K562 (cell line): ENCODE measurements at regions not wholly inside any gene's neighbourhood (a gene's known extent, or its start where the extent isn't known, plus 50 kb on each side); places are given as distances from the start of the nearest gene placed in this dataset.

ENCODE experiments used
- ATAC-seq: fragments of 200-7000 bp; cut with Tn5 transposase; 3 replicates; pipeline ENCODE4 v1.9.1; 2020; ENCODE audit warnings: moderate library complexity
- BruUV-seq: library from RNA; stranded (reverse); fragments of 400-500 nt; replicated peaks from 2 replicates; lab custom pipeline; 2021; lab: Mats Ljungman, UMichigan
- CTCF ChIA-PET: fragments of 300-600 bp; formaldehyde crosslinking; extraction: SDS; loops from one replicate; lab custom pipeline; 2021; ENCODE audit warnings: low intra/inter-chr PET ratio; lab: Yijun Ruan, JAX
- POLR2A ChIA-PET: fragments of 300-600, 350-650 bp; sonication (Branson Sonifier 250); formaldehyde crosslinking; extraction: SDS; loops from one replicate; lab custom pipeline; 2021; ENCODE audit warnings: antibody characterized with exemption, inconsistent platforms; lab: Yijun Ruan, JAX
- DNase-seq, 4 experiments: peaks; one replicate each; pipeline versions ENCODE4 v3.0.0 to v3.0.0-alpha.2; 2011 to 2018; ENCODE audit warnings: low spot score in 3 of 4, mixed read lengths in 3 of 4; ENCODE audit errors: extremely low read depth in 1 of 4
- FAIRE-seq: peaks from 2 replicates; lab custom pipeline; 2011; peaks lifted over from hg19 to GRCh38; lab: Jason Lieb, UNC
- H2AFZ ChIP-seq: 2 replicates; pipeline ENCODE4 v1.6.0; 2011; ENCODE audit warnings: low read depth, low read length, control low read depth, inconsistent platforms
- H3K27ac ChIP-seq: fragments of 200-600 bp; 3 replicates; pipeline ENCODE4 v1.8.0; 2011; ENCODE audit warnings: low read depth, mild to moderate bottlenecking, control low read depth, inconsistent platforms, low read length, moderate library complexity, mixed read lengths; ENCODE audit errors: extremely low read depth
- H3K27me3 ChIP-seq, 2 experiments: fragments of 300-600 bp in 1 of 2; 2 replicates in 1 of 2; 3 replicates in 1 of 2; pipeline versions ENCODE4 v1.6.0 to v1.8.0; 2011; ENCODE audit warnings: inconsistent platforms in 2 of 2, low read length in 2 of 2, mild to moderate bottlenecking in 1 of 2, mixed read lengths in 1 of 2, moderate library complexity in 1 of 2; ENCODE audit not compliant: control insufficient read depth in 2 of 2, insufficient read depth in 2 of 2
- H3K36me3 ChIP-seq: fragments of 300-600 bp; 3 replicates; pipeline ENCODE4 v1.8.0; 2011; ENCODE audit warnings: mild to moderate bottlenecking, low read length, inconsistent platforms; ENCODE audit not compliant: control insufficient read depth, insufficient read depth
- H3K4me1 ChIP-seq, 2 experiments: fragments of 200-600 bp in 1 of 2; replicated peaks in 1 of 2; 2 replicates in 1 of 2; 3 replicates in 1 of 2; pipeline versions ENCODE4 v1.5.1 to v1.8.0; 2011; ENCODE audit warnings: inconsistent platforms in 2 of 2, low read length in 2 of 2, mild to moderate bottlenecking in 1 of 2, mixed read lengths in 1 of 2, moderate library complexity in 1 of 2; ENCODE audit not compliant: control insufficient read depth in 2 of 2, insufficient read depth in 2 of 2
- H3K4me2 ChIP-seq: 2 replicates; pipeline ENCODE4 v1.6.1; 2011; ENCODE audit warnings: low read length, control low read depth, inconsistent platforms, mixed read lengths; ENCODE audit not compliant: insufficient read depth
- H3K4me3 ChIP-seq: fragments of 200-600 bp; sonication (generic), shearing (Covaris generic); 2 replicates; pipeline ENCODE4 v1.5.1; 2016; ENCODE audit warnings: control low read depth, inconsistent platforms
- H3K79me2 ChIP-seq: fragments of 200-600 bp; 3 replicates; pipeline ENCODE4 v1.8.0; 2011; ENCODE audit warnings: low read length, inconsistent platforms; ENCODE audit not compliant: control insufficient read depth, insufficient read depth
- H3K9ac ChIP-seq, 2 experiments: 2 replicates each; pipeline versions ENCODE4 v1.6.0 to v1.6.1; 2011; ENCODE audit warnings: low read depth in 2 of 2, low read length in 2 of 2, control low read depth in 1 of 2, inconsistent platforms in 1 of 2, mild to moderate bottlenecking in 1 of 2, mixed read lengths in 1 of 2; ENCODE audit not compliant: insufficient read depth in 1 of 2
- H3K9me1 ChIP-seq: one replicate; pipeline ENCODE4 v1.6.0; 2011; ENCODE audit warnings: inconsistent platforms, mild to moderate bottlenecking, low read length, moderate library complexity; ENCODE audit not compliant: control insufficient read depth, insufficient read depth
- H3K9me3 ChIP-seq: replicated peaks from 2 replicates; pipeline ENCODE4 v1.5.1; 2011; ENCODE audit warnings: low read depth, low read length, inconsistent platforms; ENCODE audit not compliant: control insufficient read depth, insufficient read depth
- H4K20me1 ChIP-seq: replicated peaks from 2 replicates; pipeline ENCODE4 v1.6.1; 2011; ENCODE audit warnings: low read length, inconsistent platforms, mixed read lengths; ENCODE audit not compliant: control insufficient read depth, insufficient read depth
- CSDE1 ChIP-seq, 2 experiments: fragments of 450-650 bp; IDR thresholded peaks; 2 replicates each; pipeline ENCODE4 v1.6.1; 2016; ENCODE audit warnings: mild to moderate bottlenecking in 1 of 2
- ERF ChIP-seq: fragments of 450-650 bp; formaldehyde crosslinking; IDR thresholded peaks from 2 replicates; pipeline ENCODE4 v1.4.0; 2020; ENCODE audit warnings: mild to moderate bottlenecking, mixed read lengths
- FOXA1 ChIP-seq: fragments of 450-650 bp; IDR thresholded peaks from 2 replicates; pipeline ENCODE4 v1.6.1; 2016; ENCODE audit warnings: mild to moderate bottlenecking, borderline replicate concordance
- HDGF ChIP-seq: fragments of 450-650 bp; IDR thresholded peaks from 2 replicates; pipeline ENCODE4 v1.6.1; 2016
- POLR2AphosphoS5 ChIP-seq: IDR thresholded peaks from 2 replicates; pipeline ENCODE4 v1.6.1; 2011; ENCODE audit warnings: mild to moderate bottlenecking, low read depth, low read length, moderate library complexity; ENCODE audit not compliant: control insufficient read depth, insufficient read depth
- PRMT5 ChIP-seq: sonication (generic); formaldehyde crosslinking; IDR thresholded peaks from 2 replicates; pipeline ENCODE4 v1.5.0; 2020; ENCODE audit warnings: missing genetic modification reagents
- RUNX1 ChIP-seq: sonication (generic); IDR thresholded peaks from 2 replicates; pipeline ENCODE4 v1.6.1; 2016; ENCODE audit warnings: antibody characterized with exemption, low read depth
- SUPT5H ChIP-seq: fragments of 450-650 bp; IDR thresholded peaks from 2 replicates; pipeline ENCODE4 v1.6.1; 2016
- ZNF561 ChIP-seq: fragments of 450-650 bp; formaldehyde crosslinking; conservative IDR thresholded peaks from 2 replicates; pipeline ENCODE4 v1.4.0; 2020; ENCODE audit warnings: mild to moderate bottlenecking, moderate library complexity
- WGBS: fragments of 100-300 bp; shearing (Covaris generic); methylation state at CpG from one replicate; pipeline ENCODE4 v1.1.6; 2016; ENCODE audit warnings: low coverage, mixed read lengths; ENCODE audit not compliant: insufficient coverage; ENCODE audit errors: missing lambda C conversion rate; 5-methylcytosine and 5-hydroxymethylcytosine counted together
- in situ Hi-C: fragments of 300-500 bp; cut with MboI; formaldehyde crosslinking; loops from 4 replicates; pipeline ENCODE4 v1.15.0; 2018; ENCODE audit warnings: inconsistent platforms, mixed read lengths
- intact Hi-C: fragments of 100-400 bp; cut with micrococcal nuclease; formaldehyde crosslinking; loops from 2 replicates; pipeline ENCODE4 v1.14.2; 2022
- TF ChIP-seq, protein P1 (sequence below): fragments of 250-450 bp; sonication (Bioruptor Pico); IDR thresholded peaks from 2 replicates; pipeline ENCODE4 v1.8.0; 2022; ENCODE audit warnings: inconsistent platforms, mild to moderate bottlenecking, moderate library complexity, borderline replicate concordance
- TF ChIP-seq, protein P2 (sequence below): fragments of 250-450 bp; sonication (Bioruptor Pico); IDR thresholded peaks from 2 replicates; pipeline ENCODE4 v1.5.0; 2021; ENCODE audit warnings: mild to moderate bottlenecking, borderline replicate concordance
- TF ChIP-seq, protein P3 (sequence below): fragments of 450-650 bp; IDR thresholded peaks from 2 replicates; pipeline ENCODE4 v1.7.1; 2018; ENCODE audit warnings: mild to moderate bottlenecking, low read depth; ENCODE audit not compliant: partially characterized antibody
- TF ChIP-seq, protein P4 (sequence below): fragments of 450-650 bp; conservative IDR thresholded peaks from 2 replicates; pipeline ENCODE4 v1.6.1; 2016; ENCODE audit warnings: missing genetic modification characterization, low read depth, mild to moderate bottlenecking, missing compliant biosample characterization, moderate library complexity
- TF ChIP-seq, protein P5 (sequence below): fragments of 250-450 bp; sonication (Bioruptor Pico); IDR thresholded peaks from 2 replicates; pipeline ENCODE4 v1.5.0; 2020; ENCODE audit warnings: mild to moderate bottlenecking, borderline replicate concordance

DNA sequence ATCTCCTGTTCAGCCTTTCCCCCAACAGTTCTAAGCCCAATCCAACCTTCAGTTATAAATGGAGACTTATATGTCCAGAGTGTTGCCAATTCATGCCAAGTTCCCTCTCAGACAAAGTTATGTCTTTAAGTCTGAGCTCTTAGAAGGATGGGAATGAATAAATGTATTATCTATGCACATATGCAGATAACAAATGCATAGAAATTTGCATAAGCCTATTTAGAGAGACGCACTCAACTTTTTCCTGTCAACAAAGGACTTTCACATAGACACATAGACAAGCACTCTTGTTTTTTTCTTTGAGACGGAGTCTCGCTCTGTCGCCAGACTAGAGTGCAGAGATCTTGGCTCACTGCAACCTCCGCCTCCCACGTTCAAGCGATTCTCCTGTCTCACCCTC is 95.1 kb downstream of the SOX9 start:
- CTCF ChIA-PET, result no interaction called here
- no peak overlapping the region for H3K9ac ChIP-seq
- WGBS, result 4% methylated on average over 7 of the region's 7 CpGs
- no TSS peak for BruUV-seq
- POLR2A ChIA-PET, result no interaction called here
- DNase-seq (no peak), FAIRE-seq (no peak), ATAC-seq (no peak)
- no peak overlapping the region for H3K4me2 ChIP-seq
- no peak overlapping the region for H3K4me3 ChIP-seq
- H3K4me1 ChIP-seq, result no peaks in the 10 kb centered on the region
- H4K20me1 ChIP-seq, result no peaks in the 10 kb centered on the region
- H3K27me3 ChIP-seq, result no peaks in the 10 kb centered on the region; a peak in 1 of 5 replicates
- intact Hi-C loops (no loop called here), in situ Hi-C loops (no loop called here)
- no peaks in the 10 kb centered on the region for H3K36me3 ChIP-seq
- H3K79me2 ChIP-seq, result no peaks in the 10 kb centered on the region
- no peaks in the 10 kb centered on the region for H3K9me3 ChIP-seq
- no peaks in the 10 kb centered on the region for H3K9me1 ChIP-seq
- no peak overlapping the region for H3K27ac ChIP-seq
- no peak overlapping the region for H2AFZ ChIP-seq
- TF ChIP-seq, protein P1, sequence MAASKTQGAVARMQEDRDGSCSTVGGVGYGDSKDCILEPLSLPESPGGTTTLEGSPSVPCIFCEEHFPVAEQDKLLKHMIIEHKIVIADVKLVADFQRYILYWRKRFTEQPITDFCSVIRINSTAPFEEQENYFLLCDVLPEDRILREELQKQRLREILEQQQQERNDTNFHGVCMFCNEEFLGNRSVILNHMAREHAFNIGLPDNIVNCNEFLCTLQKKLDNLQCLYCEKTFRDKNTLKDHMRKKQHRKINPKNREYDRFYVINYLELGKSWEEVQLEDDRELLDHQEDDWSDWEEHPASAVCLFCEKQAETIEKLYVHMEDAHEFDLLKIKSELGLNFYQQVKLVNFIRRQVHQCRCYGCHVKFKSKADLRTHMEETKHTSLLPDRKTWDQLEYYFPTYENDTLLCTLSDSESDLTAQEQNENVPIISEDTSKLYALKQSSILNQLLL, result no peak
- no peak for TF ChIP-seq SUPT5H
- TF ChIP-seq HDGF, result no peak
- TF ChIP-seq RUNX1, result no peak
- no peak for TF ChIP-seq ERF (CRISPR knock-in tag)
- TF ChIP-seq, protein P2, sequence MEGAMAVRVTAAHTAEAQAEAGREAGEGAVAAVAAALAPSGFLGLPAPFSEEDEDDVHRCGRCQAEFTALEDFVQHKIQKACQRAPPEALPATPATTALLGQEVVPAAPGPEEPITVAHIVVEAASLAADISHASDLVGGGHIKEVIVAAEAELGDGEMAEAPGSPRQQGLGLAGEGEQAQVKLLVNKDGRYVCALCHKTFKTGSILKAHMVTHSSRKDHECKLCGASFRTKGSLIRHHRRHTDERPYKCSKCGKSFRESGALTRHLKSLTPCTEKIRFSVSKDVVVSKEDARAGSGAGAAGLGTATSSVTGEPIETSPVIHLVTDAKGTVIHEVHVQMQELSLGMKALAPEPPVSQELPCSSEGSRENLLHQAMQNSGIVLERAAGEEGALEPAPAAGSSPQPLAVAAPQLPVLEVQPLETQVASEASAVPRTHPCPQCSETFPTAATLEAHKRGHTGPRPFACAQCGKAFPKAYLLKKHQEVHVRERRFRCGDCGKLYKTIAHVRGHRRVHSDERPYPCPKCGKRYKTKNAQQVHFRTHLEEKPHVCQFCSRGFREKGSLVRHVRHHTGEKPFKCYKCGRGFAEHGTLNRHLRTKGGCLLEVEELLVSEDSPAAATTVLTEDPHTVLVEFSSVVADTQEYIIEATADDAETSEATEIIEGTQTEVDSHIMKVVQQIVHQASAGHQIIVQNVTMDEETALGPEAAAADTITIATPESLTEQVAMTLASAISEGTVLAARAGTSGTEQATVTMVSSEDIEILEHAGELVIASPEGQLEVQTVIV (CRISPR knock-in tag), result no peak
- no peak for TF ChIP-seq PRMT5 (CRISPR knock-in tag)
- TF ChIP-seq CSDE1 (IDR thresholded peaks at IDR 0.05), result no peak
- TF ChIP-seq, protein P3, sequence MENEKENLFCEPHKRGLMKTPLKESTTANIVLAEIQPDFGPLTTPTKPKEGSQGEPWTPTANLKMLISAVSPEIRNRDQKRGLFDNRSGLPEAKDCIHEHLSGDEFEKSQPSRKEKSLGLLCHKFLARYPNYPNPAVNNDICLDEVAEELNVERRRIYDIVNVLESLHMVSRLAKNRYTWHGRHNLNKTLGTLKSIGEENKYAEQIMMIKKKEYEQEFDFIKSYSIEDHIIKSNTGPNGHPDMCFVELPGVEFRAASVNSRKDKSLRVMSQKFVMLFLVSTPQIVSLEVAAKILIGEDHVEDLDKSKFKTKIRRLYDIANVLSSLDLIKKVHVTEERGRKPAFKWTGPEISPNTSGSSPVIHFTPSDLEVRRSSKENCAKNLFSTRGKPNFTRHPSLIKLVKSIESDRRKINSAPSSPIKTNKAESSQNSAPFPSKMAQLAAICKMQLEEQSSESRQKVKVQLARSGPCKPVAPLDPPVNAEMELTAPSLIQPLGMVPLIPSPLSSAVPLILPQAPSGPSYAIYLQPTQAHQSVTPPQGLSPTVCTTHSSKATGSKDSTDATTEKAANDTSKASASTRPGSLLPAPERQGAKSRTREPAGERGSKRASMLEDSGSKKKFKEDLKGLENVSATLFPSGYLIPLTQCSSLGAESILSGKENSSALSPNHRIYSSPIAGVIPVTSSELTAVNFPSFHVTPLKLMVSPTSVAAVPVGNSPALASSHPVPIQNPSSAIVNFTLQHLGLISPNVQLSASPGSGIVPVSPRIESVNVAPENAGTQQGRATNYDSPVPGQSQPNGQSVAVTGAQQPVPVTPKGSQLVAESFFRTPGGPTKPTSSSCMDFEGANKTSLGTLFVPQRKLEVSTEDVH, result no peak
- TF ChIP-seq, protein P4, sequence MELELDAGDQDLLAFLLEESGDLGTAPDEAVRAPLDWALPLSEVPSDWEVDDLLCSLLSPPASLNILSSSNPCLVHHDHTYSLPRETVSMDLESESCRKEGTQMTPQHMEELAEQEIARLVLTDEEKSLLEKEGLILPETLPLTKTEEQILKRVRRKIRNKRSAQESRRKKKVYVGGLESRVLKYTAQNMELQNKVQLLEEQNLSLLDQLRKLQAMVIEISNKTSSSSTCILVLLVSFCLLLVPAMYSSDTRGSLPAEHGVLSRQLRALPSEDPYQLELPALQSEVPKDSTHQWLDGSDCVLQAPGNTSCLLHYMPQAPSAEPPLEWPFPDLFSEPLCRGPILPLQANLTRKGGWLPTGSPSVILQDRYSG (tag), result no peak
- TF ChIP-seq, protein P5, sequence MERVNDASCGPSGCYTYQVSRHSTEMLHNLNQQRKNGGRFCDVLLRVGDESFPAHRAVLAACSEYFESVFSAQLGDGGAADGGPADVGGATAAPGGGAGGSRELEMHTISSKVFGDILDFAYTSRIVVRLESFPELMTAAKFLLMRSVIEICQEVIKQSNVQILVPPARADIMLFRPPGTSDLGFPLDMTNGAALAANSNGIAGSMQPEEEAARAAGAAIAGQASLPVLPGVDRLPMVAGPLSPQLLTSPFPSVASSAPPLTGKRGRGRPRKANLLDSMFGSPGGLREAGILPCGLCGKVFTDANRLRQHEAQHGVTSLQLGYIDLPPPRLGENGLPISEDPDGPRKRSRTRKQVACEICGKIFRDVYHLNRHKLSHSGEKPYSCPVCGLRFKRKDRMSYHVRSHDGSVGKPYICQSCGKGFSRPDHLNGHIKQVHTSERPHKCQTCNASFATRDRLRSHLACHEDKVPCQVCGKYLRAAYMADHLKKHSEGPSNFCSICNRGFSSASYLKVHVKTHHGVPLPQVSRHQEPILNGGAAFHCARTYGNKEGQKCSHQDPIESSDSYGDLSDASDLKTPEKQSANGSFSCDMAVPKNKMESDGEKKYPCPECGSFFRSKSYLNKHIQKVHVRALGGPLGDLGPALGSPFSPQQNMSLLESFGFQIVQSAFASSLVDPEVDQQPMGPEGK (CRISPR knock-in tag), result no peak
- TF ChIP-seq FOXA1, result no peak
- no peak for TF ChIP-seq POLR2AphosphoS5
- no peak for TF ChIP-seq ZNF561 (CRISPR knock-in tag)
